K562 (cell line): ENCODE measurements at regions not wholly inside any gene's neighbourhood (a gene's known extent, or its start where the extent isn't known, plus 50 kb on each side); places are given as distances from the start of the nearest gene placed in this dataset.

Source experiments
- ARID2 ChIP-seq: fragments of 450-650 bp; IDR thresholded peaks from 2 replicates; pipeline ENCODE4 v1.6.1; 2017; ENCODE audit warnings: antibody characterized with exemption, mild to moderate bottlenecking
- DACH1 ChIP-seq: fragments of 450-650 bp; IDR thresholded peaks from 2 replicates; pipeline ENCODE4 v1.6.1; 2018; ENCODE audit not compliant: partially characterized antibody
- E2F4 ChIP-seq: sonication (generic); formaldehyde crosslinking; IDR thresholded peaks from 2 replicates; pipeline ENCODE4 v1.8.0; 2022; ENCODE audit warnings: mild to moderate bottlenecking, low read depth, missing genetic modification reagents
- MCM5 ChIP-seq: fragments of 450-650 bp; IDR thresholded peaks from 2 replicates; pipeline ENCODE4 v1.6.1; 2016; ENCODE audit warnings: low read depth
- MECOM ChIP-seq: fragments of 250-450 bp; sonication (Bioruptor Pico); IDR thresholded peaks from 2 replicates; pipeline ENCODE4 v1.8.0; 2022; ENCODE audit warnings: inconsistent platforms
- PML ChIP-seq: IDR thresholded peaks from 2 replicates; pipeline ENCODE4 v1.6.1; 2012; ENCODE audit warnings: low read length, inconsistent platforms
- POLR2B ChIP-seq: fragments of 450-650 bp; IDR thresholded peaks from 2 replicates; pipeline ENCODE4 v1.6.1; 2018; ENCODE audit warnings: low read depth; ENCODE audit not compliant: partially characterized antibody
- PRMT5 ChIP-seq: sonication (generic); formaldehyde crosslinking; IDR thresholded peaks from 2 replicates; pipeline ENCODE4 v1.5.0; 2020; ENCODE audit warnings: missing genetic modification reagents
- REST ChIP-seq, 2 experiments: fragments of 450-650 bp; formaldehyde crosslinking in 1 of 2; IDR thresholded peaks; 2 replicates each; pipeline versions ENCODE4 v1.4.0 to v1.6.1; 2014 to 2020; ENCODE audit warnings: mild to moderate bottlenecking in 2 of 2, borderline replicate concordance in 1 of 2, low read depth in 1 of 2
- RFX1 ChIP-seq: fragments of 450-650 bp; IDR thresholded peaks from 2 replicates; pipeline ENCODE4 v1.6.1; 2016; ENCODE audit warnings: mild to moderate bottlenecking, moderate library complexity
- SFPQ ChIP-seq: fragments of 200-400 bp; formaldehyde crosslinking; IDR thresholded peaks from 2 replicates; pipeline ENCODE4 v1.6.1; 2017; ENCODE audit warnings: mild to moderate bottlenecking, low read depth, low read length, moderate library complexity
- SMAD4 ChIP-seq: fragments of 250-450 bp; sonication (Bioruptor Pico); conservative IDR thresholded peaks from 2 replicates; pipeline ENCODE4 v1.8.0; 2021; ENCODE audit warnings: inconsistent platforms, mild to moderate bottlenecking, moderate library complexity
- SMARCE1 ChIP-seq: fragments of 450-650 bp; IDR thresholded peaks from 2 replicates; pipeline ENCODE4 v1.7.1; 2016; ENCODE audit warnings: mild to moderate bottlenecking
- ZBTB2 ChIP-seq: fragments of 450-650 bp; IDR thresholded peaks from 2 replicates; pipeline ENCODE4 v1.6.1; 2016; ENCODE audit warnings: antibody characterized with exemption
- ZBTB8A ChIP-seq: fragments of 450-650 bp; IDR thresholded peaks from 2 replicates; pipeline ENCODE4 v1.6.1; 2018; ENCODE audit warnings: mild to moderate bottlenecking, moderate library complexity; ENCODE audit not compliant: partially characterized antibody
- ZKSCAN8 ChIP-seq: fragments of 200-800 bp; sonication (Bioruptor generic); IDR thresholded peaks from 2 replicates; pipeline ENCODE4 v1.6.1; 2016; ENCODE audit warnings: missing genetic modification characterization, missing compliant biosample characterization
- ZNF507 ChIP-seq: conservative IDR thresholded peaks from 2 replicates; pipeline ENCODE4 v1.6.1; 2017; ENCODE audit warnings: missing genetic modification characterization, missing compliant biosample characterization

GRCh38 chr6:15017261-15017660 is 228.6 kb upstream of the JARID2 start (continued):
- TF ChIP-seq ZBTB2 (0 out of 2 replicates have a peak, but pooled peaks have one; percentile 23), ARID2 (no peak), SMARCE1 (0 out of 2 replicates have a peak, but pooled peaks have one; percentile 44), DACH1 (no peak), E2F4 (CRISPR knock-in tag) (no peak), SFPQ (no peak), MECOM (CRISPR knock-in tag) (no peak), ZKSCAN8 (CRISPR knock-in tag) (no peak), ZNF507 (tag) (no peak), REST (IDR thresholded peaks at IDR 0.05; ENCODE audit: borderline replicate concordance) (peak; percentile 61; the same call in 1 of the 2 replicates), REST (CRISPR knock-in tag; IDR thresholded peaks at IDR 0.05; ENCODE audit: low read depth) (no peak), SMAD4 (CRISPR knock-in tag) (0 out of 2 replicates have a peak, but pooled peaks have one; percentile 27), POLR2B (no peak), RFX1 (no peak), MCM5 (no peak), ZBTB8A (no peak), PML (no peak), PRMT5 (CRISPR knock-in tag) (no peak)
